GM18499 (cell line): ENCODE measurements at regions not wholly inside any gene's neighbourhood (a gene's known extent, or its start where the extent isn't known, plus 50 kb on each side); places are given as distances from the start of the nearest gene placed in this dataset.
A peak's percentile ranks its signal among the peaks of the same experiment; 100 is the strongest.
"Not testable (repeated sequence)": the region's sequence is repeated elsewhere in the genome, so short reads cannot be mapped to it uniquely, and the experiment has no call there.

Source experiments
- ATAC-seq: cut with Tn5 transposase; IDR thresholded peaks from one replicate; pipeline ENCODE4 v1.9.1; 2021; ENCODE audit warnings: moderate number of reproducible peaks; ENCODE audit not compliant: insufficient read depth, unreplicated experiment

DNA sequence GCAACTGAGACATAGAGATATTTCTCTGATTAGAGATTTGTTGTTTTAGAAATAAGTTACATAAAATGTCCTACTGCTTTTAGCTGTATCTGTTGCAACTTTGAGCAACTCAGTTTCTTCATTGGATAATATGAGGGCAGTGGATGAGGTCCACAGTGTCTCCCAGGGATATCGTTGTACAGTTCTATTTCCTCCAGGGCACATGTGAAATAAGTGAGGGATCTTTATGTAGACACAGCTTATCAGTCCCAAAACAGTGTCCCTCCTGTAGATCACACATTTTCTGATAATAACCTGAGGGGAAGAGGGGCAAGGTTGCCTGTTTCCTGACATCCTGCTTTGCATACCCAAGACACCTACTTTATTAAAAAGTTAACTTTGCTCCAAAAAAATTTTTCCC lies 1231.2 kb upstream of the ZEB2 start:
- ATAC-seq: no peak

DNA sequence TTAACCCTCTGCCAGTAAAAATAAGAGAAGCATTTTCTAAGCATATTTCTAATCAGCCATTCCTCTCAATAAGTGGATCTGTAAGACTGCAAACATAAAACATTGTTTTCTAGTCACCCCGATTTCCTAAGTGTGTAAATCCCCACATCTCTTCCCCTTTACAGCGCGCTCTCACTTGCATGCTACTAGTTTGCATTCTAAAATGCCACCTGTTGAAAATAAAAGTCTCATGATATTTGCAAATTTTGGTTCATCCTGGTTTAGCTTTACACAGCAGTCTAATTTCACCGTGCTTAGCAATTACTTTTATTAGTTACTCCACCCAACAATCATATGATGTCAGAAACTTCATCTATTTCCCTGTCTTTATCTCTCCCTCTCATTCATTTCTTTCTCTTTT lies 1230.7 kb upstream of the ZEB2 start:
- ATAC-seq: no peak

DNA sequence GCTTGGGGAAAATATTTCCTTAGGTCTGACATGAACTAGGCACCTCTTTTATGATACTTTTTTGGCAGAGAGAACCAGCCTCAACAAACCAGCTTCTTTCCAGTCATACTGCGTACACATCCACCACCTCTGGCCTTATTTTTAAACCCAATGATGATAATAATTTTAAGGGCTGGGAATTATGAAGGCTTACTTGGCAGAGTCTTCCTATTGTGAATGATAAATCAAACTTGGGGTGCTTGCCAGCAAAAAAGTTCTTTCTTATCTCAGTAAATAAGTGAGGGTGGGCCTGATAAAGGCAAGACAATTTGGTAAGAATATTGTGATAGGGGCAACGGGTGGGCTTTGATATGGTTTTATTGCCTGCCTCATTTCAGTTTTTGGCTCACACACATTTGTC lies 1230.2 kb upstream of the ZEB2 start:
- no peak for ATAC-seq

DNA sequence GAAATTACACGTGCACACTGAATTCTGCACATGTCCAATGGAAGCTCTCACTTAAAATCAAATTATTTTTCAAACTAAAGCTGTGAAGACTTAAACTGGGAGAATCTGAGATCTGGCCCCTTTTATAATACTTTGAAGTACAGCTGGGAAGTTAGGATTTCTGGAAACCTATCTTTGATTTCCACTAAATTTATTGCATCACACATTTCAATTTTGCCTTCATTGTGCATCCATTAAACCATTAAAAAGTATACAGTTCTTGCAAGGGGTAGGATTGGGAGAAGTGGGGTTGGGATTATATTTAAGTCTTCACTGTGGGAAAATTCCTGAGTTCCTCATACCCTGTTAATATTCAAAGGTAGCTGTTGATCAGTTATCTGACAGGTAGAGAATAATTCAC lies 1229.6 kb upstream of the ZEB2 start:
- ATAC-seq: no peak

DNA sequence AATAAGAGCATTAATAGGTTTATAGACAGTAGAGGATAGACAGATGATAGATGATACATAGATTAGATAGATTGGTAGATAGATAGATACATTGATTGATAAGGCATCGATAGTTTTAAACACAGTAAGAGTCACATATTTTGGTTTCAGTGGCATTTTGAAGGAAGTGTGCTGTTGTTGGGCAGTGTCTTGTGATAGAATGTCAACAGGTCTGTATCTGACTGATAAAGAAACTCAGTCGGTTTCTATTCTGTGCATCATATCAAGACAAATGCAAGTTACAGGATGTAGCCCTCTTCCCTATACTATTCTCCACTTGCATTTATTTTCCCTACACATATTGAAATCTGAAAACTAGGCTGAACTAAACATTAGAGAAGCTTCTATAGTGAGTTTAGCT lies 1229.0 kb upstream of the ZEB2 start:
- peak; percentile 41 for ATAC-seq

DNA sequence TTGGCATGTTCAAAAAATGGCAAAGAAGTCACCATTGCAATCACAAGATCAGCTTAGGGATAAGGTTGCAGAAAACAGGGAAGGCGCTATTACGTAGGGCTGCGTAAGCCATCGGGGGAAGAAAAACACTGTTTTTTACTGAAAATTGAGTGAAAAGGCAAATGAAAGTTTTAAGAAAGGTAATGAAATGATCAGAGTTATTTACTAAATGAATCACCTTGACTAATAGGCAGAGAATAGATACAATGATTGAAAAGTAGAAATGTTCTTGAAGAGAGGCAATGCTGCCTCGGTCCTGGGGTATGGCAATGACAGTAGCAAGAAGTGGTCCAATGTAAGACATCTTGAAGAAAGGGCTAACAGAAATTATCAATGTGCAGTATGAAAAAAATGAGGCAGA lies 1227.8 kb upstream of the ZEB2 start:
- ATAC-seq: no peak

DNA sequence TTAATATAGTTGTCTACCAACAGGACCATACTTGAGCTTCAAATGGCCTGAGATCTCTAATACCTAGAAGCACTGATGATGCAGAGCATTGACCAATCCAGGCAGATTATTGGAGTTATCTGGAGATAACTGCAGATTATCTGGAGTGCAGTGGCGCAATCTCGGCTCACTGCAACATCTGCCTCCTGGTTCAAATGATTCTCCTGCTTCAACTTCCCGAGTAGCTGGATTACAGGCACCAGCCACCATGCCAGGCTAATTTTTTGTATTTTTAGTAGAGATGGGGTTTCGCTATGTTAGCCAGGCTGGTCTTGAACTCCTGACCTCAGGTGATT lies 1225.4 kb upstream of the ZEB2 start:
- not testable (repeated sequence) for ATAC-seq

DNA sequence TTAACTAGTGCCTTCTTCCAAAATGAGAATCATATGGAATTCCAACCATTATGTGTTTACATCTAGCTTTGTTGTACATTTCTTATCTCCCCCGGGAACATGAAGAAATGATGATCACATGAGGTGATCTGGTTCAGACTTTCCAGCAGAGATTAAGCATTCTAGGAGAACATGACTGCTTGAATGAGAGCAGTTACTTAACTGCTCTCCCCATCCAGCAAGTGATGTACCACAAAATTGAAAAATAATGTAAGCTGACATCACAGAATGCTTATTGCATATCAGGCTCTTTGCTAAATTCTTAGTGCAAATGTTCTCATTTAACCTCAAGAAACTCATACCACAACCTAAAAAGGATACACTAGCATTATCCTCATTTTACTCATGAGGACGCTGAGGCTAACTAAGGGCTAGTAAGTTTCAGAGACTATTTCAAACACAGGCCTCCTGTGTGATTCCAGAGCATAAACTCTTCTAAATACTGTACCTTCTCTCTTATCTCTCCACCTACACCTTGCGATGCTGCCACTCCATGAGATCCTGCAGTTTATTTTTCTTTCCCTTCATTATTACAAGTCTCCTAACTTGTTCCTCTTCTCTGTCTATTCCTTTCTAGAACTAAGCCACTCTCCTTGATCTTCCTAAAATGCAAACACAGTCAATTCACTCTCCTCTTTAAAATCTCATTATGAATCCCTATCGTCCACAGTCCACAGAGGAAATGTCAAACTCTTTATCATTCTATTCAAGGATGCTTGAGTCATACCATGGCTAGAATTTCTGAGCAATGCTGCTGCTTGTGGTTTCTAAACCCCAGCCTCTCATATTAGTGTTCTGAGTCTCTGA lies 1224.8 kb upstream of the ZEB2 start:
- peak; percentile 83 for ATAC-seq

DNA sequence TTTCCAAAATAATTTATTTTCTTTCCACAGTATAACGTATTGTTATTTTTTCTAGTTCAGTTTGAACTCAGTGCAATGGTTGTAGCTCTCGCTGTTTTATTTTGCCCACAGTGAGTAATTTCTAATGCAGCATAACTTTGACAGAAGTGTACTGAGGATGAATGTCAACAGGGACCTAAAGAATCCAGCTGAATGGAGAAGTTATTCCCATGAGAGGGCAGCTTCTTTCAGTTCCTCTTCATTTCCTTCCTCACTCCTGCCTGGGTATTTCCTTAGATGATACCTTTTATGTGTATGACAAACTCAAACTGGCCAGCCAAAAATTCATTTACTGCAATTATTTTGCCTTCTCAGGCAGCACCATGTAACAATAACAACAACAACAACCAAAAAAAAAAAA lies 1223.1 kb upstream of the ZEB2 start:
- no peak for ATAC-seq

DNA sequence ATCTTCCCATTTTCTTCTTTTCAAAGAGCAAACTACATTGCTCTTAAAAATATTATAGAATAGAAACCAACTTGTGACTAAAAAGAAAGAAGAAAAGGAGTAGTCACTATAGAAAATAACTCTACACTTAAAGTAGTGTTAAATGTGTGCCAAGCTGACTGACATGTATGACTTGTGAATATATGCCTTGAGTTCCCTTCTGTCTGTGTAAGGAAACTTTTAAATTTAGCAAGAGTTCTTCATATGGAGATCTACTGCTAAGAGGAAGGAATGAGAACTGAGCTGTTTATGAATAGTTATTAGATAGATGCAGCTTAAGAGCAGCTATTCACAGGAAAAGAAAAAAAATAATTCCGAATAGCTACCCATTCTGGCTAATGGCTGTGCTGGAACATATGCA lies 1221.7 kb upstream of the ZEB2 start:
- no peak for ATAC-seq

DNA sequence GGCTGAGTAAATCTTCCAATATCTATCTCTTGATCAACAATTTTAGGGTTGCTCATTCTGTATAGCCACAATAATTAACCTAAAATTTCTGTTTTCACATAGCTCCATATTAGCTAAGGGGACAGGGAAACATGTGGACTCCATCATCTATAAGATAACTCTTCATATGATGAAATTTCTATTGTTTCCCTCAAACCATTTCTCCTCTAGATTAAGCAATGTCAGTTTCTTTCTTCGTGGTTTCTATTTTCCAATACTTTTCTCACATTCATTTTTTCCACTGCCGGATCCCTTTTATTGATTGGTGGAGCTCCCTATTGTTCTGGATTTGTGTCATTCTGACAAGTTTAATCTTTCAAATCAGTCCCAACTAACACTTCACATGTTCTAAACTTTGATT lies 1221.3 kb upstream of the ZEB2 start:
- ATAC-seq: no peak

DNA sequence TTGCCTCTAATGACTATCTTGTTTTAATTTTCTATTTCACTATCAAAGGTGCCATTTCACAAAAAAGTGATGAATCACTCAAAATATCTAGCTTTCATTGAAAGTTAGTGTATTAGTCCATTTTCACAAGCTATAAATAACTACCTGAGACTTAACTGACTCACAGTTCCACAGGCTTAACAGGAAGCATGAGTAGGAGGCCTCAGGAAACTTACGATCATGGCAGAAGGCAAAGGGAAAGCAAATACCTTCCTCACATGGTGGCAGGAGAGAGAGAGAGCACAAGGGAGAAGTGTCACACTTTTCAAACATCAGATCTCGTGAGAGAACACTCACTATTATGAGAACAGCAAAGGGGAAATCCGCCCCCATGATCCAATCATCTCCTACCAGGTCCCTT lies 1220.4 kb upstream of the ZEB2 start:
- ATAC-seq: no peak

DNA sequence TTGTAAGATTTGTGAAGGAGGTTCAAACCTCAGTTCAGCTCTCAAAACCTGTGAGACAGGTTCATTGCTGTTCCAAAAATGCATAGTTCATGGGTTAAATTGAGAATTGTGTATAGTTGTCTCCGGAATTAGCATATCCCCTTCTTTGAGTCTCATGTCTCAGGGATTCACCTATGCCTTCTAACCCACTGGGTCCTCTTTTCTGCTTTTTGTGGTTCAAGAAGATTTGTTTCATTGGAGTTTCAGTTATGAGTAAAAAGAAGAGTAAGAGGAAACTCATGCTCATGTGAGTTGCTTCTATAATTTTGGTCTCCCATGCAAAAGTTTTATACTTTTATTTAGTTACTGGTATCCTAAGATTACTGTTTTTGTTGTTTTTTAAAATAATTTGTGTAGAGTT lies 1219.8 kb upstream of the ZEB2 start:
- peak; percentile 70 for ATAC-seq

DNA sequence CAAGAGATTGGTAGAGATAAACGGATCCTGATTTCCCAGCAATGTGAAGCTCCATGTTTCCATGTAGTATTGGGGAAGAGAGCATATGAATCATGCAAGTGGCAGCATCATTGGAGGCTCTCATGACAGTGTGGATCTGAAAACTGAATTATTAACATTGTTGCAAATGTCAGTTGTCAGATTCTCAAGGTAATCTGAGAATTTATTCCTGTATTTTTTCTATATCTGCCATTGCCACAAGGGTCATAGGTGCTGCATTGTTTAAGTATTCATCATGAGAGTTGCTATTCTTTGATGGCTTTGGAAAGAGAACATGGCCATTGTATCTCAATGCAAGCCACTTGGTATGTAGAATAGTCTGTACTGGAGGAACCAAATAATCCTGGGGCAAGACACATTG lies 1217.0 kb upstream of the ZEB2 start:
- ATAC-seq: no peak

DNA sequence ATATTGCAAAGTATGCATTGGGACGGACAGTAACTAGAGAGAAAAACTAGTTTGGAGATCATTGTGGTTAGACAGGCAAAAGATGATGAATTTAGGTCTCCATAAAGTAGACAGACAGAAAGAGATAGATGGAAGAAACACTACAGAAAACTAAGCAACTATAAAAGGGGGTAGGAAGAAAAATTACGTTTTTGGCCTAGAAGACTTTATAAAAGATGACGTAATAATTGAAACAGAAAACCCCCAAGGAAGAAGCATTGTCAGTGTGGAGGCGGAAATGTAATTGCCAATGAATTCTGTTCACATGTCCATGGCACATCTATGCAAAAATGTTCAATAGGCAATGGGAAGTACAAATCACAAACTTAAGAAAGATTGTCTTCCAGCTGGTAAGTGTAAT lies 1211.5 kb upstream of the ZEB2 start:
- no peak for ATAC-seq

DNA sequence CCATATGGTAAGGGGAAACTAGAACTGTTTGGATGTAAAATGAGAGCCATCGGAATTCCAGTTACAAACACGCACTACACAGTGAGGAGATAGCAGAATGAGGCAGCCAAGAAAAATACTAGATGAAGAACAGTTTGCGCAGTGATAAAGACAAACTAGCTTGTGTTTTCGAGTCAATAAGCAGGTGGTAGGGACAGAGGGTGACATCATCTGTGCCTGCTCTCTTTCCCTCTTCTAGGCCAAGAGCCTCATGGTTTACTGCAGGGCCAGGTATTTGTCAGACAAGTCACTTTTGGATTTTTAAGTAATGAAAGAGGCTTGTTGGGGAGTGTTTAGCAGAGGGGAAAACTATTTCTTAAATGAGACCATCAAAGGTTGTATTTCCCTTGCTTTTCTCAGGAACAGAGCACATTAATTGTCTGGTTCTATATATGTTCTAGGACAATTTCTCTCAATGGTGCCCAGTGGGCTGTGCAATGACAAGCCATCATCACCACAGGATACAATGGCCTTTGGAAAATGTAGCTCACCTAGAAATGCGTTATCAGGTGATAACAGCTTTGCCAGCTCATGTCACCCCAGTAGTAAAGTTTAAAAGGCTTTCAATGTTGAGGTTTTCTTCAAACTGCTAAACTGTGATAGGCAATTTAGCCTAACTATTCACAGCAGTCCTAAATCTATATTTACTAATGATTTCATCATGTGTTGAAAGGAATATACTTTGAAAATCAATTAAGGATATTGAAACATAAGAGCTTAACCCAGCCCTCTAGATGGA lies 1210.3 kb upstream of the ZEB2 start:
- no peak for ATAC-seq

DNA sequence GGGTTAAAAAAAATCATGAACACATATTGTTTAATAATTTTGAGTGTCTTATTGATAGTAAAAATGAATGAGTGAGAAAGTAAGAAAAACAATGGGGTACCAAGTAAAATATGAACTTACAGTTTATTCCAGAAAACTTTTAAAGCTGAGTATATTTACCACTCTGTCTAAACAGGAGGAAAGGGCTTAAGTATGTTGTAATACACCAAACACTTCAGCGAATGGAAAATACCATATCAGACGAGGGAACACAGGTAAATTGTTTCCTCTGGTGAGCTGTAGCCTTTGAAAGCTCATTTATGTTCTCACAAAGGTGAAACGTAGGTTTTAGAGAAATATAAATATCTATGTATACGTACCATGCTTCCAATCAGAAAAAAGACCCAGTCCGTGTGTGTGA lies 1209.6 kb upstream of the ZEB2 start:
- ATAC-seq: no peak

DNA sequence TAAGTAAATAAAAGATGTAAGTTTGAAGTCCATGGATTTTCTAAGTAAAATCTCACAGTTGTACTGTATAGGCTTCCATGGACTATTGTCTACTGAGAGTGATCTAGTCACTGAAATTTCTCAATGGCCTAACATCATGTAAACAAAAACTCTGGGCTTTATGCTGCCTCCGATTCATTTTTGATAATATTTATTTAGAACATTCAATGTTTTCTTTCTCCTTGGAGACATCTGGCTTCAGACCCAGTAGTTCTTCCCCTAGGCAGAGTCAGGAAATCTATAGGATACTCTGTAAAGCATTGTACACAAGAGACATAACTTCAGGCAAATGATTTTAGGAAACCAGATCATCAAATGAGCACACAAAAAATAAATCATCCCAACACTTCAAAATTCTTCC lies 1208.6 kb upstream of the ZEB2 start:
- ATAC-seq: no peak

DNA sequence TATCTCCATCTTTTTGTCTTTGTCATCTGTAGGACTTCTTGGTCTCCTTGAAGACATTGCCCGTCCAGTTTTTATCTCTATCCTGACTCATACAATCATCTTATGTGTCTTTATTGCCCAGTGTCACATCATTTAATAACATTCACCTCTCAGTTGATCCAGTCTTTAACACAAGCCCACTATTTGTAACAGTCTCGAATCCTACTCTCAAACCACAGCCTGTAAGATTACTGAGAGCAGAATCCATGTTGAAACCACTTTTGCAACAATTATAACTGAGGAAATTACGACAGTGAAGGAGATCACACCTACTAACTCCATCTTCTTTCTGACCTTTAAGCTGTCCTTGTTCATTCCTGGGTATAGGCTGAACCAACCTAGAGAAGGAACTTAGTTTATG lies 1206.0 kb upstream of the ZEB2 start:
- no peak for ATAC-seq

DNA sequence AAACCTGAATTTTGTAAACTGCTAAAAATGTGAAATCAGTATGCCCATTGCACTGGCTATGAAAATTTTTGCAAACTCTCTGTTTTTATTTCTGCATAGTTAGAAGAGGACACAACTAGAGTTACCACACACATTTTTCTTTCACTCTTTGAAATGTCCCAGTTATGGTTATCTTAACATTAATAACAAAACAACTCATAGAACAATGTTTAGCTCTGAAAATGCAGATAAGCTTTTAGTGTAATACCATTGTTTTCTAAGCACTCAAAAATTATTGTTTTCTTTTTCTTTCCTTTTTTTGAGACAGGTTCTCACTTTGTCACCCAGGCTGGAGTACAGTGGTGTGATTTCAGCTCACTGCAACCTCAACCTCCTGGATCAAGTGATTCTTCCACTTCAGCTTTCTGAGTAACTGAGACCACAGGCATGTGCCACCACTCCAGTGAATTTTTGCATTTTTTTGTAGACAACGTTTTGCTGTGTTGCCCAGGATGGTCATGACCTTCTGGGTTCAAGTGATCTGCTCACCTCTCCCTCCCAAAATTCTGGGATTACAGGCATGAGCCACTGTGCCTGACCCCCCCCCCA lies 1204.5 kb upstream of the ZEB2 start:
- ATAC-seq: no peak

DNA sequence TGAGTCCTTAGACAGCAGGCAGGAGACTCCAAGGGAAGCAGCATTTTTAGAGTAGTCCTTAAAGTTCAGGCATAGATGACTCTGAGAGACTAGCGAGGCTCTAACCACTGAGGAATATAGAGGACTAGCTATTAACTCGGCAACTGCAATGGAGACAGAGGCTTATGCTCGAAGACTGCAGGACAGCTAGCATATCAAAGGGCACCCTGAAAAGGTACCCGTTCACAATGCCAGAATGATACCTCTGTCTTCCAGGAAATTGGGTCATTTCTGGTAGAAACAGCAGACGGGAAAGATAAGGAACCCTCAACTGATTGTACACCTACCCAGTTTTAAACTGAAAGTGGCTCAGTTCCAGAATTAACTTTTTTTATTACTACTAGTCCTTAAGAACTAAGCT lies 1204.0 kb upstream of the ZEB2 start:
- no peak for ATAC-seq

DNA sequence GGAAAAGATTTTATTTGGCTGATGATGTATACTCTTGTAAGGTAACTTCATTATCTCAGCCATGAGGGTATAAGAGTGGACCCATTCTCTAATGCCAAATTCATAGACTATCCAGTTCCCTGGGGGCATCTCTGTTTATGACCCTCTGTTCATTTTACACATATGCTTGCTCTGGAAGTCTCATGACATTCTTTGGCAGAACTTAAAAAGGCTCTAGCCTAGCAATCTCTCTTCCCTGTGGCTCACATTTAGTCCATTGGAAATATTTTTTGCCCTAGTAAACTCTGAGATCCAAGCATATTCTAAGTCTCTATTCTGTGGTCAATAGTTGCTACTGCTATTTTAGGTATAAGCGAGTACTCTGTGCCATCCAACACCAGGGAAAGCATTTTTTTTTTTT lies 1201.8 kb upstream of the ZEB2 start:
- no peak for ATAC-seq
